ENCODE measurements at regions not wholly inside any gene's neighbourhood (a gene's known extent, or its start where the extent isn't known, plus 50 kb on each side); places are given as distances from the start of the nearest gene placed in this dataset.

- Histone ChIP-seq H3K79me2 (ENCODE audit: low read length) (no peaks in the 10 kb centered on the region), H2AFZ (ENCODE audit: low read depth, low read length) (no peak overlapping the region), H3K27ac (ENCODE audit: low read length) (no peak overlapping the region), H3K9ac (ENCODE audit: low read length) (no peak overlapping the region), H3K4me2 (ENCODE audit: low read length) (no peak overlapping the region), H3K4me3 (ENCODE audit: low read length) (no peak overlapping the region), H4K20me1 (ENCODE audit: insufficient read depth, low read length) (no peaks in the 10 kb centered on the region), H3K27me3 (ENCODE audit: low read depth, low read length) (peaks cover 29% of the 10 kb centered on the region), H3K9me3 (ENCODE audit: insufficient read depth, low read length) (no peaks in the 10 kb centered on the region), H3K36me3 (replicated peaks; ENCODE audit: low read depth, low read length) (no peaks in the 10 kb centered on the region), H3K4me1 (ENCODE audit: low read length) (no peaks in the 10 kb centered on the region)
- TF ChIP-seq EZH2phosphoT487 (IDR thresholded peaks at IDR 0.05; ENCODE audit: low read depth) (no peak), CTCF (IDR thresholded peaks at IDR 0.05; ENCODE audit: low read depth, low read length) (no peak)
Observed at GRCh38 chr9:129252937-129253802, 75.1 kb upstream of the IER5L start.

GRCh38 chr9:129250786-129251185 lies 72.7 kb upstream of the IER5L start:
- TF ChIP-seq CTCF (IDR thresholded peaks at IDR 0.05; ENCODE audit: low read depth, low read length) (no peak), EZH2phosphoT487 (IDR thresholded peaks at IDR 0.05; ENCODE audit: low read depth) (no peak)
- Histone ChIP-seq H2AFZ (ENCODE audit: low read depth, low read length) (no peak overlapping the region), H3K27me3 (ENCODE audit: low read depth, low read length) (peaks cover 27% of the 10 kb centered on the region), H3K36me3 (replicated peaks; ENCODE audit: low read depth, low read length) (no peaks in the 10 kb centered on the region), H3K4me1 (ENCODE audit: low read length) (no peaks in the 10 kb centered on the region), H3K9ac (ENCODE audit: low read length) (no peak overlapping the region), H4K20me1 (ENCODE audit: insufficient read depth, low read length) (no peaks in the 10 kb centered on the region), H3K4me3 (ENCODE audit: low read length) (no peak overlapping the region), H3K27ac (ENCODE audit: low read length) (no peak overlapping the region), H3K9me3 (ENCODE audit: insufficient read depth, low read length) (no peaks in the 10 kb centered on the region), H3K79me2 (ENCODE audit: low read length) (no peaks in the 10 kb centered on the region), H3K4me2 (ENCODE audit: low read length) (no peak overlapping the region)

- Histone ChIP-seq H3K9me3 (ENCODE audit: insufficient read depth, low read length) (no peaks in the 10 kb centered on the region), H2AFZ (ENCODE audit: low read depth, low read length) (no peak overlapping the region), H3K4me3 (ENCODE audit: low read length) (no peak overlapping the region), H3K9ac (ENCODE audit: low read length) (no peak overlapping the region), H3K27me3 (ENCODE audit: low read depth, low read length) (peaks cover 28% of the 10 kb centered on the region), H4K20me1 (ENCODE audit: insufficient read depth, low read length) (no peaks in the 10 kb centered on the region), H3K36me3 (replicated peaks; ENCODE audit: low read depth, low read length) (no peaks in the 10 kb centered on the region), H3K4me1 (ENCODE audit: low read length) (no peaks in the 10 kb centered on the region), H3K4me2 (ENCODE audit: low read length) (no peak overlapping the region), H3K79me2 (ENCODE audit: low read length) (no peaks in the 10 kb centered on the region), H3K27ac (ENCODE audit: low read length) (no peak overlapping the region)
- TF ChIP-seq CTCF (IDR thresholded peaks at IDR 0.05; ENCODE audit: low read depth, low read length) (no peak), EZH2phosphoT487 (IDR thresholded peaks at IDR 0.05; ENCODE audit: low read depth) (no peak)
Observed at GRCh38 chr9:129247285-129248153, 69.5 kb upstream of the IER5L start.

- H2AFZ ChIP-seq (ENCODE audit: low read depth, low read length): no peak overlapping the region
- H3K79me2 ChIP-seq (ENCODE audit: low read length): no peaks in the 10 kb centered on the region
- no peaks in the 10 kb centered on the region for H4K20me1 ChIP-seq (ENCODE audit: insufficient read depth, low read length)
- no peaks in the 10 kb centered on the region for H3K4me1 ChIP-seq (ENCODE audit: low read length)
- H3K27me3 ChIP-seq (ENCODE audit: low read depth, low read length): peaks cover 28% of the 10 kb centered on the region
- H3K4me2 ChIP-seq (ENCODE audit: low read length): no peak overlapping the region
- H3K4me3 ChIP-seq (ENCODE audit: low read length): no peak overlapping the region
- H3K27ac ChIP-seq (ENCODE audit: low read length): no peak overlapping the region
- no peak overlapping the region for H3K9ac ChIP-seq (ENCODE audit: low read length)
- TF ChIP-seq EZH2phosphoT487 (IDR thresholded peaks at IDR 0.05; ENCODE audit: low read depth) (no peak), CTCF (IDR thresholded peaks at IDR 0.05; ENCODE audit: low read depth, low read length) (no peak)
- no peaks in the 10 kb centered on the region for H3K9me3 ChIP-seq (ENCODE audit: insufficient read depth, low read length)
- H3K36me3 ChIP-seq (replicated peaks; ENCODE audit: low read depth, low read length): no peaks in the 10 kb centered on the region
Observed at GRCh38 chr9:129245276-129245675, 67.2 kb upstream of the IER5L start.
